Skeletal muscle tissue (tissue), 3 donors: ENCODE measurements at regions not wholly inside any gene's neighbourhood (a gene's known extent, or its start where the extent isn't known, plus 50 kb on each side); places are given as distances from the start of the nearest gene placed in this dataset.

Experiments
- H3K27ac ChIP-seq: one replicate; pipeline ENCODE4 v1.7.0; 2013; ENCODE audit warnings: mild to moderate bottlenecking, low read depth, low read length, inconsistent platforms
- H3K27me3 ChIP-seq, 3 donors: one replicate each; pipeline ENCODE4 v1.7.0; 2013; ENCODE audit warnings: low read length in 3 of 3; ENCODE audit not compliant: control insufficient read depth in 3 of 3, insufficient read depth in 3 of 3
- H3K36me3 ChIP-seq, 3 donors: one replicate each; pipeline ENCODE4 v1.7.0; 2013; ENCODE audit warnings: low read length in 3 of 3; ENCODE audit not compliant: control insufficient read depth in 3 of 3, insufficient read depth in 3 of 3
- H3K4me1 ChIP-seq, 3 donors: one replicate each; pipeline ENCODE4 v1.7.0; 2013; ENCODE audit warnings: low read length in 3 of 3, mild to moderate bottlenecking in 3 of 3; ENCODE audit not compliant: control insufficient read depth in 3 of 3, insufficient read depth in 3 of 3
- H3K4me3 ChIP-seq, 3 donors: one replicate each; pipeline ENCODE4 v1.7.0; 2013; ENCODE audit warnings: low read length in 3 of 3
- H3K9ac ChIP-seq, 3 donors: one replicate each; pipeline ENCODE4 v1.7.0; 2013; ENCODE audit warnings: low read length in 3 of 3, mild to moderate bottlenecking in 3 of 3, moderate library complexity in 2 of 3, low read depth in 1 of 3
- H3K9me3 ChIP-seq, 3 donors: one replicate each; pipeline ENCODE4 v1.7.0; 2013; ENCODE audit warnings: low read length in 3 of 3; ENCODE audit not compliant: control insufficient read depth in 3 of 3
- donor health status: Osteomylitis.

GRCh38 chr6:85033547-85033946, 269.1 kb upstream of the TBX18 start:
- Histone ChIP-seq H3K36me3 (no peaks in the 10 kb centered on the region), H3K4me3 (no peak overlapping the region), H3K27me3 (no peaks in the 10 kb centered on the region), H3K9me3 (peaks cover 0 to 2% (median 2%) of the 10 kb centered on the region in 3 donors), H3K27ac (no peak overlapping the region), H3K4me1 (no peaks in the 10 kb centered on the region), H3K9ac (no peak overlapping the region)

GRCh38 chr6:85026021-85026420, 261.6 kb upstream of the TBX18 start:
- Histone ChIP-seq H3K27ac (no peak overlapping the region), H3K4me1 (no peaks in the 10 kb centered on the region), H3K36me3 (no peaks in the 10 kb centered on the region), H3K27me3 (no peaks in the 10 kb centered on the region), H3K9me3 (no peaks in the 10 kb centered on the region), H3K4me3 (no peak overlapping the region), H3K9ac (no peak overlapping the region)

GRCh38 chr6:85023721-85024120, 259.3 kb upstream of the TBX18 start:
- H3K9me3 ChIP-seq, result no peaks in the 10 kb centered on the region
- H3K27me3 ChIP-seq, result no peaks in the 10 kb centered on the region
- no peaks in the 10 kb centered on the region for H3K4me1 ChIP-seq
- no peak overlapping the region for H3K4me3 ChIP-seq
- H3K36me3 ChIP-seq, result no peaks in the 10 kb centered on the region
- no peak overlapping the region for H3K9ac ChIP-seq
- H3K27ac ChIP-seq, result no peak overlapping the region

- H3K27ac ChIP-seq, result no peak overlapping the region
- no peaks in the 10 kb centered on the region for H3K27me3 ChIP-seq
- no peak overlapping the region for H3K9ac ChIP-seq
- no peak overlapping the region for H3K4me3 ChIP-seq
- no peaks in the 10 kb centered on the region for H3K9me3 ChIP-seq
- H3K4me1 ChIP-seq, result no peaks in the 10 kb centered on the region
- no peaks in the 10 kb centered on the region for H3K36me3 ChIP-seq
Measured at GRCh38 chr6:85017352-85017751, 253.0 kb upstream of the TBX18 start.

GRCh38 chr6:85016726-85017125, 252.3 kb upstream of the TBX18 start:
- Histone ChIP-seq H3K9me3 (no peaks in the 10 kb centered on the region), H3K27ac (no peak overlapping the region)

GRCh38 chr6:85015396-85015990, 251.1 kb upstream of the TBX18 start:
- H3K4me3 ChIP-seq, result no peak overlapping the region
- no peaks in the 10 kb centered on the region for H3K27me3 ChIP-seq
- no peak overlapping the region for H3K9ac ChIP-seq
- H3K4me1 ChIP-seq, result no peaks in the 10 kb centered on the region
- H3K36me3 ChIP-seq, result no peaks in the 10 kb centered on the region
- H3K27ac ChIP-seq, result no peak overlapping the region
- H3K9me3 ChIP-seq, result no peaks in the 10 kb centered on the region

More at GRCh38 chr6:85016726-85017125, 252.3 kb upstream of the TBX18 start:
- Histone ChIP-seq H3K4me3 (no peak overlapping the region), H3K9ac (no peak overlapping the region), H3K27me3 (no peaks in the 10 kb centered on the region), H3K36me3 (no peaks in the 10 kb centered on the region), H3K4me1 (no peaks in the 10 kb centered on the region)

GRCh38 chr6:85010865-85011264, 246.5 kb upstream of the TBX18 start:
- Histone ChIP-seq H3K4me1 (no peaks in the 10 kb centered on the region), H3K27ac (no peak overlapping the region), H3K9ac (no peak overlapping the region), H3K9me3 (no peaks in the 10 kb centered on the region), H3K36me3 (no peaks in the 10 kb centered on the region), H3K27me3 (no peaks in the 10 kb centered on the region), H3K4me3 (no peak overlapping the region)

- Histone ChIP-seq H3K4me3 (no peak overlapping the region), H3K27ac (no peak overlapping the region), H3K27me3 (no peaks in the 10 kb centered on the region), H3K9me3 (no peaks in the 10 kb centered on the region), H3K36me3 (no peaks in the 10 kb centered on the region), H3K9ac (no peak overlapping the region), H3K4me1 (no peaks in the 10 kb centered on the region)
Measured at GRCh38 chr6:85008296-85009009, 244.1 kb upstream of the TBX18 start.

GRCh38 chr6:85006362-85006761, 242.0 kb upstream of the TBX18 start:
- Histone ChIP-seq H3K4me3 (no peak overlapping the region), H3K4me1 (no peaks in the 10 kb centered on the region), H3K27ac (no peak overlapping the region), H3K27me3 (no peaks in the 10 kb centered on the region), H3K9me3 (no peaks in the 10 kb centered on the region), H3K36me3 (no peaks in the 10 kb centered on the region), H3K9ac (no peak overlapping the region)

GRCh38 chr6:85005494-85005893, 241.1 kb upstream of the TBX18 start:
- no peaks in the 10 kb centered on the region for H3K27me3 ChIP-seq
- H3K27ac ChIP-seq, result no peak overlapping the region
- no peaks in the 10 kb centered on the region for H3K9me3 ChIP-seq
- no peaks in the 10 kb centered on the region for H3K4me1 ChIP-seq
- no peak overlapping the region for H3K9ac ChIP-seq
- no peaks in the 10 kb centered on the region for H3K36me3 ChIP-seq
- H3K4me3 ChIP-seq, result no peak overlapping the region
